HEK293T (cell line): ENCODE measurements at regions not wholly inside any gene's neighbourhood (a gene's known extent, or its start where the extent isn't known, plus 50 kb on each side); places are given as distances from the start of the nearest gene placed in this dataset.

ENCODE experiments used
- BHLHE40 ChIP-seq: fragments of 450-650 bp; IDR thresholded peaks from 2 replicates; pipeline ENCODE4 v1.6.1; 2016; ENCODE audit warnings: mild to moderate bottlenecking, moderate library complexity, borderline replicate concordance
- CTBP1 ChIP-seq: fragments of 450-650 bp; IDR thresholded peaks from 2 replicates; pipeline ENCODE4 v1.6.1; 2016; ENCODE audit warnings: borderline replicate concordance
- ELF4 ChIP-seq: fragments of 450-650 bp; IDR thresholded peaks from 2 replicates; pipeline ENCODE4 v1.6.1; 2017; ENCODE audit warnings: antibody characterized with exemption
- FOXA1 ChIP-seq: fragments of 450-650 bp; IDR thresholded peaks from 2 replicates; pipeline ENCODE4 v1.6.1; 2016; ENCODE audit warnings: mild to moderate bottlenecking
- FOXK2 ChIP-seq: fragments of 450-650 bp; IDR thresholded peaks from 2 replicates; pipeline ENCODE4 v1.6.1; 2016; ENCODE audit warnings: mild to moderate bottlenecking
- FOXM1 ChIP-seq: fragments of 450-650 bp; IDR thresholded peaks from 2 replicates; pipeline ENCODE4 v1.6.1; 2017; ENCODE audit warnings: mild to moderate bottlenecking, borderline replicate concordance
- HDGF ChIP-seq: fragments of 450-650 bp; IDR thresholded peaks from 2 replicates; pipeline ENCODE4 v1.6.1; 2017; ENCODE audit warnings: antibody characterized with exemption, borderline replicate concordance
- LEF1 ChIP-seq: fragments of 450-650 bp; IDR thresholded peaks from 2 replicates; pipeline ENCODE4 v1.6.1; 2017; ENCODE audit warnings: mild to moderate bottlenecking, borderline replicate concordance
- SP1 ChIP-seq: fragments of 450-650 bp; IDR thresholded peaks from 2 replicates; pipeline ENCODE4 v1.6.1; 2017
- SUZ12 ChIP-seq: fragments of 450-650 bp; IDR thresholded peaks from 2 replicates; pipeline ENCODE4 v1.6.1; 2016; ENCODE audit warnings: mild to moderate bottlenecking
- ZNF384 ChIP-seq: fragments of 450-650 bp; IDR thresholded peaks from 2 replicates; pipeline ENCODE4 v1.6.1; 2016

GRCh38 chr3:78496501-78496900 is 1271.3 kb downstream of the ROBO1 start:
- TF ChIP-seq SUZ12 (no peak), FOXA1 (no peak), CTBP1 (no peak), FOXM1 (no peak), BHLHE40 (no peak), SP1 (no peak), HDGF (no peak), LEF1 (no peak), ELF4 (no peak), FOXK2 (no peak), ZNF384 (no peak)
